Stimulated activated CD4-positive, alpha-beta T cell treated with anti-CD3 and anti-CD28 coated beads, Interleukin-1b, Interleukin-23, amount 100 ng/mL, for 24 hours (primary cell): ENCODE measurements at regions not wholly inside any gene's neighbourhood (a gene's known extent, or its start where the extent isn't known, plus 50 kb on each side); places are given as distances from the start of the nearest gene placed in this dataset.
"Not testable (repeated sequence)": the region's sequence is repeated elsewhere in the genome, so short reads cannot be mapped to it uniquely, and the experiment has no call there.

Source experiments
- DNase-seq, 4 experiments: peaks; one replicate each; pipeline ENCODE4 v3.0.0-alpha.2; 2020; ENCODE audit warnings: low read depth in 4 of 4, low spot score in 1 of 4

DNA sequence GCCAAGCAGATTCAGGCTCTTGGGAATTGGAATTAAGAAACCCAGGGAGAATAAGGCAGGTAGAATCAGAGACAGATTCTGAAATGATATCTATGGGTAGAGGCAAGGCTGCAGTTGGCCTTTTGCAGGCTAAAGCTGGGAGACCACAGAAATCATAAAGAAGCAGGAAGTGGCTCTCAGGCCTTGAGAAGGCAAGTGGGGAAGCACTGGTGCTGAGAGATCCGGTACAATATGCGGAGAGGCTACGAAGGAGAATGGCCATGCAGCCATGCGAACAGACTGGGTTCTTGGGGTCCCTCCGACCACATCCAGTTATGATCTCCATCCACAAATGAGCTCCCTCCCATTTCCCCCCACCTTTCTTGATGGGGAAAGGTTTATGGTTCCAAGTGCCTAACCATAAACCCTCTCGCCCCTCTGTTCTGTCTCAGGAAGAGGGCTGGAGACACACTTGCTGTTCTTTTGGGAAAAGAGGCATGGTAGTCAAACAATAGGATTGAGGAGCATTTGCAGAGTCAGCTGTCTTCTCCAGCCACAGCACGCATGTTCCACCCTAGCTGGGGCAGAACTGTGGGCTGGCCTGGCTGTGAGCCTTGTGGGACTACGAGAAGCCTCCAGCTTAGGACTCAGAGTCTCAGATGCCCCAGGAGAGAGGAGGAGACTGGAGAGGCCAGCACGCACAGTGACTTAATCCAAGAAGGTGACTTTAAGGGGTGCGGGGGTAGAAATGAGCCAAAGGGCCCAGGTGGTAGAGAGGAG lies 99.6 kb downstream of the RPLP1 start:
- no peak for DNase-seq

GRCh38 chr15:69553686-69554085 lies 101.1 kb downstream of the RPLP1 start:
- no peak for DNase-seq

DNA sequence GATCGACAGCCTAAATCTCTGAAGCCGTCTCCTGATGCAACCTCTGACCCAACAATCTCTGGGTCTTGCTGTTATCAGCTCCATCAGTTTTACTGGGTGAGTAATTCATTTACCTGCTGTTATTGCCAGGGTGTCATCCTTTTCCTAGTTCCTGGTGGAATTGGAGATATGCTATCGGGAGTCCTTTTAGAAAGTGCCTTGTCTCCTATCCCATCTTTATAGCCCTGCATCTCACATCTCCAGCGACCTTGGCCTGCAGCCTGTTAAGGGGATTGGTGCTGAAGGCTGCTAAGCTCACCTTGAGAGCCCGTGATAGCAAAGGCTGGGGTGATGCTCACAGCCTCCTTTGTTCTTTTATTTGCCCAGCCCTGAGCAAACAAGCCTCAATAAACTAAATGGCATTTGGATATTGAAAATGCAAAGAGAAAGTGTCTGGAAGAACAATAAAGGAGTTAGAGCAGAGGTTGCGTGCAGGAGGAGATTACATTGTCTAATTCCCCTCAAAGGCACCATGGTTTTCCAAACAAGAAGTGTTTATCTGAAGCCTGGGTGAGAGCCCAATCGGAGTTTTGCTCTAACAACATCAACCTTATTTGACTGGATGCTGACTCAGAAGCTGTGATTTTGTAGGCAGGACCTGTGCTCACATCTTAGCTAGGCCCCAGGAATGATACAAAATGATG lies 101.8 kb downstream of the RPLP1 start:
- no peak for DNase-seq

GRCh38 chr15:69555080-69555479 lies 102.5 kb downstream of the RPLP1 start:
- DNase-seq, result no peak

DNA sequence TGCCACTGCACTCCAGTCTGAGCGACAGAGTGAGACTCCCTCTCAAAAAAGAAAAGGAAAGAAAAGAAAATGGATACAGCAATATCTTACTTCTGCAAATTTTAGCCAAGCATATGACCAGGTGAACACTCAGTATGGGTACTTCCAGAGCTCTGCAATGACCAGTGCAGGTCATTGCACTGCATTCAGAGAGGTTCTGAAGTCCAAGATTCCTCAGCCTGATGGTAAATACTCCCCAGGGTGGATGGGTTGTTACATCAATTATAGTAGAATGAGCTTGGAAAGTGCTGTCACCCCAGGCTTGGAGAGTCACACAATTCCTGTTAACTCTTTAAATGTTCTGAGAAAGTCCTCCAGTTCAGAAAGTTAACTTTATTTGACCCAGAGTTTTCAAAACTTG lies 103.7 kb downstream of the RPLP1 start:
- DNase-seq, result no peak

DNA sequence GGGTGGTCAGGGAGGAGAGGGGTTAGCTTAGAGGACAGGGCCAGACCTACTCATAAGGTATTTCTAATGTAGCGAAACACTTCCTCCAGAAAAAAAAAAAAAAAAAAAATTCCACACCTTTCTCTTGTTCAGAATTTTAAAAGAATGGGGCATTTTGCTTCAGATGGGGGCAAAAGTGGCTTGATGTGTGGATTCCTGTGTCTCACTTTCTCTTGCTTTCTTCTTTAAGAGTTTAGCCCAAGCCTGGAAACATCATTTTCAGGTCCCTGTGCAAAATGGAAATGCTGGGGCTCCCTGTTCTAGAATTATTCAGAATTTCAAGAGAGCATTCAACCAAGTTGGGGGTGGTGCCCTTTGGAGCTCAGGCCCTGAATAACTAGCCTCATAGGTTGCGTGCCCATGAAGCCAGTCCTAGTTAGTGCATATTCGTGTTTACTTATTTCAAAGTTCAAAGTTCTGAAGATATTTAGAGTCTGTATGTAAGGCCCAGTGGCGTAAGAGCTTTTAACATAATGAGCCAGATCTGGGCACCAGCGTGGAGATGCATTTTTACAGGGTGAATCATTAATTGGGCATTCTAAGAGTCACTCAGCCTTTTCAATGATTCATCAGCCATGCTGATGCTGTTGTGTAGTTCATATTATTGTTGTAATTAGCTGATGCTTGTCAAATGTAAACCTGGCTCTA lies 104.5 kb downstream of the RPLP1 start:
- DNase-seq, result no peak

DNA sequence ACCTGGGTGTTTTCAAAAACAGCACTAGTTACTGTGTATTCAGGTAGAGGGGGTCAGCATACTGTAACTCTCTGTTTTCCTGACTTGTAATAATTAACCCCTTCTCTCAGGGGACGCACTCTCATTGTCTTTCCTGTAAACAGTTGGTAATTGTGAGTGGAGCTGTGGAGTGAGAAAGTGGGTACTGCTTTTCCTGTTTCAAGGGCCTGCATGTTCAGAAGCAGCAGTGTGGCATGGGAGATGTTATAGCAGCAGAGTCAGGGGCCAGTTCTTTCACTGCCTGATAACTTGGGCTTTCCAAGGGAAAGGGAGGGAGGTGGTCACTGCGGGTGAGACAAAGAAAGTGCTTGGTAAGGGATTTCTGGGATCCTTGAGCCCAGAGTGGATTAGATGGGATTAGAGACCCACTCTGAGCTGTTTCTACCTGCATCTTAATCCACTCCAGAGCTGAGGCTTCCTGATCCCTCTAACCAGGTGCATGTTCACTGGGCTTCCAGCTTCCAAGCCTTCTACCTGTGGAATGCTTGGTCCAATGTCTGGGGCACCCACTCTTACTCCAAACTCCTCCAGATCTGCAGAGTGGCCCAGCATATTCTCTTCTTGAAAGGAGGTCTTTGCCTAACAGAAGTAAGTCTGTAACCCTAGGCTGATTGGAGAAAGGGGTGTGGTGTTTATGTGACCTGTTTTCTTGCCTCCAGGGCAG lies 105.2 kb downstream of the RPLP1 start:
- DNase-seq, result no peak

DNA sequence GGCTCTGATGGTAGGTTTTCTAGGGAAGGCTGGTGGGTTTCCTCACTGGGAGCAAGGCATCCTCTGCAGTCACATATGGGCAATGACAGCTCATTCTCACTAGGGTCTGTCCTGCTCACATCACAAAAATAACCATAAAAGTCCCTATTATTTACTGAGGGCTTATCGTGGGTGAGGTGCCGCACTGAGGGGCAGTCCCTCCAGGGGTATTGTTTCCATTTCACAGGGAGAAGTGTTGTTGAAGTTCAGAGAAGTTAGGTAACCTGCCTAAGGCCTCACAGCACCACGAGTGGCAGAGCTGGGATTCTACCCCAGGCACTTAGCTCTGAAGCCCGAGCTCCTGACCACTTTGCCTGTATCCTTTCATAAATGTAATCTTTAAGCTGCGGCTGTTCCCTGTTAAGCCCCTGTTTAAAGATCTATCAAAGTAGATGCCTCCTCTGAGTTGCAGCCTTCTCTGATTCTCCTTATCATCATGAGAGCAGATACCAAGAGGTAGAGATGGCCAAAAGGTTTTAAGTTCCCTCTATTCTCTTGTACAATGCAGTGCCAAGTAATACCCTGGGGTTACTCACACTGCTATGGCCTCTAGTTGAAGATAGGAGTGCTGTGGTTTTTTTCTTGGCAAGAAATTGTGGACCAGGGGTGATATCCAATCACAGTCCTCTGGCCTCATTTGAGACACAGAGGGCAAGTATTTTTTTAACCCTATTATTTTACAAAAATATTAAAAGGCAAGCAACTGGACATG lies 107.0 kb downstream of the RPLP1 start:
- DNase-seq, result no peak

- DNase-seq, result no peak
Measured at GRCh38 chr15:69561071-69561784, 108.6 kb downstream of the RPLP1 start.

GRCh38 chr15:69562116-69562515 lies 109.5 kb downstream of the RPLP1 start:
- DNase-seq, result no peak

- DNase-seq, result no peak
Measured at GRCh38 chr15:69562564-69562963, 109.9 kb downstream of the RPLP1 start.

- DNase-seq, result no peak
Measured at GRCh38 chr15:69565066-69565655, 112.5 kb downstream of the RPLP1 start.

GRCh38 chr15:69567238-69567760 lies 114.7 kb downstream of the RPLP1 start:
- DNase-seq, result not testable (repeated sequence)

GRCh38 chr15:69568173-69569009 lies 115.8 kb downstream of the RPLP1 start:
- no peak for DNase-seq

GRCh38 chr15:69570454-69570853 lies 117.8 kb downstream of the RPLP1 start:
- no peak for DNase-seq

- DNase-seq, result no peak
Measured at GRCh38 chr15:69570997-69571396, 118.4 kb downstream of the RPLP1 start.

DNA sequence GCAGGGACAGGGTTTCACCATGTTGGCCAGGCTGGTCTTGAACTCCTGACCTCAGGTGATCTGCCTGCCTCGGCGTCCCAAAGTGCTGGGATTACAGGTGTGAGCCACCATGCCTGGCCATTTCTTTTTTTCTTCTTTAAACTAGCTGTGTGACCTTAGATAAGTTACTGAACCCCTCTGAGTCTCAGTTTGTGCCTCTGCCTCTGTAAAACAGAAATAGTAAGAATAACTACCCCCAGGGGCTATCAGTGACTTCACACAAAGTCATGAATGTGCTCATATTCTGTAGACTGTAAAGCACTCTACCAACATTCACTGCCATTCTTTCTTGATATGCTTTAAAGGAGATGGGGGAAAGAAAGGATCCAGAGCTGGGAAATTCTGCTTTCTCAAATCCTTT lies 120.7 kb downstream of the RPLP1 start:
- DNase-seq, result not testable (repeated sequence)

DNA sequence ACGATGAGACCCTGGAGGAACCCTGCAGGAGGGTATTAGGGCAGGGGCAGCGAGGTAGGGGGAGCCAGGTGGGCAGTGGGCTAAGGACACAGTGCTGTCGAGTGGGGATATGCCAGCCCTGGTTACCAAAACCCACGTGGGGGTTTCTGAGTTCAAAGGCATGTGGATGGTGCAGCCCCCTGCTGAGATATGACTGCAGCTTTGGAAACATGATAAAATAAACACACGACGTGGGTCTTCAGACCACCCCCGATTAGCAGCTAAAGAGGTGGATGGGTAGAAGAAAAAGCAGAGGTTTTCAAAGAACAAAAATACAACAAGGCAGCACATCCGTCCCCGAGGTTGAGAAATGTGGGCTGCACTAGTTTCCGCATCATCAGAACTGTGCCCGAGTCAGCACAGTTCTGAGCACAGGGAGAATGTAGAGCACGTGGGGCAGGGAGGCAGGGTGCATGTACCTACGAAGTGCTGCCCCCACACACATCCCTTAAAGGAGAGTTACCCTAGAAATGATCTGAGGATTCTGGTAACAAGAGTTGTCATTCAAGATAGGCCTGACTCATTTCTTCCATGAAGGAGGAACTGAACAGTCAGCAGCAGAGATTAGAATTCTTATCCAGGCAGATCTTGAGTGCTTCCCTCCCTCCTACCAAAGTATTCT lies 121.3 kb downstream of the RPLP1 start:
- DNase-seq, result peak in 2 of 4 experiments; percentile 17 to 52
